GM23338 (cell line): ENCODE measurements at regions not wholly inside any gene's neighbourhood (a gene's known extent, or its start where the extent isn't known, plus 50 kb on each side); places are given as distances from the start of the nearest gene placed in this dataset.

Experiments
- CREB1 ChIP-seq: fragments of 250-450 bp; sonication (Bioruptor Pico); IDR thresholded peaks from 2 replicates; pipeline ENCODE4 v1.5.0; 2020; ENCODE audit warnings: low read depth, mild to moderate bottlenecking, moderate library complexity
- EZH2 ChIP-seq: fragments of 200-600 bp; sonication (generic); IDR thresholded peaks from one replicate; pipeline ENCODE4 v1.8.0; 2017; ENCODE audit warnings: antibody characterized with exemption, mild to moderate bottlenecking, low read depth; ENCODE audit not compliant: unreplicated experiment
- POLR2AphosphoS5 ChIP-seq: IDR thresholded peaks from 2 replicates; pipeline ENCODE4 v1.6.1; 2016; ENCODE audit warnings: antibody characterized with exemption, low read depth
- TF ChIP-seq, protein P1 (sequence below), 2 experiments: fragments of 200-600 bp in 1 of 2; sonication (generic) in 1 of 2; conservative IDR thresholded peaks; 2 replicates each; pipeline versions ENCODE4 v1.5.1 to v1.6.1; 2016 to 2017; ENCODE audit warnings: antibody characterized with exemption in 2 of 2, low read depth in 2 of 2, mild to moderate bottlenecking in 2 of 2, moderate library complexity in 1 of 2

DNA sequence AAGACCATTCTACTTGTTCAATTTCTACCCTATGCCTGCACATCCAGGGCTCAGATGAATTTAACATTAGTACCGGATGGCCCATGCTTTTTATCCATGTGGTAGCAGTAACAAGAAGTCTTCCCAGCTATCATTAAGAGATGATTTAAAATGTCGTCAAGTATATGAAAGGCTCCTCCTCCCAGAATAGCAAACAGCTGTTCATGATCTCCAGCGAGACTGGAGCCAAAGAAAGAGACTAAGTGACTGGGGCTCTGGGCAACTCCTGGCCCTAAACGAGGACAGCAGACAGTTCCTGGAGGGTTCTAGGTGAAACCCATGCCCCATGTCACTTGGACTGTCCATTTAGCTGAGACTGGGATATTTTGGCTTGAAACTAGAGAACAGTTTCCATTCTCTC is 160.8 kb downstream of the CDC5L start:
- TF ChIP-seq, protein P1, sequence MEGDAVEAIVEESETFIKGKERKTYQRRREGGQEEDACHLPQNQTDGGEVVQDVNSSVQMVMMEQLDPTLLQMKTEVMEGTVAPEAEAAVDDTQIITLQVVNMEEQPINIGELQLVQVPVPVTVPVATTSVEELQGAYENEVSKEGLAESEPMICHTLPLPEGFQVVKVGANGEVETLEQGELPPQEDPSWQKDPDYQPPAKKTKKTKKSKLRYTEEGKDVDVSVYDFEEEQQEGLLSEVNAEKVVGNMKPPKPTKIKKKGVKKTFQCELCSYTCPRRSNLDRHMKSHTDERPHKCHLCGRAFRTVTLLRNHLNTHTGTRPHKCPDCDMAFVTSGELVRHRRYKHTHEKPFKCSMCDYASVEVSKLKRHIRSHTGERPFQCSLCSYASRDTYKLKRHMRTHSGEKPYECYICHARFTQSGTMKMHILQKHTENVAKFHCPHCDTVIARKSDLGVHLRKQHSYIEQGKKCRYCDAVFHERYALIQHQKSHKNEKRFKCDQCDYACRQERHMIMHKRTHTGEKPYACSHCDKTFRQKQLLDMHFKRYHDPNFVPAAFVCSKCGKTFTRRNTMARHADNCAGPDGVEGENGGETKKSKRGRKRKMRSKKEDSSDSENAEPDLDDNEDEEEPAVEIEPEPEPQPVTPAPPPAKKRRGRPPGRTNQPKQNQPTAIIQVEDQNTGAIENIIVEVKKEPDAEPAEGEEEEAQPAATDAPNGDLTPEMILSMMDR (conservative IDR thresholded peaks at IDR 0.05; ENCODE audit: low read depth in 2 of 2), result no peak
- TF ChIP-seq POLR2AphosphoS5 (no peak), EZH2 (no peak), CREB1 (no peak)
